OCI-LY7 (cell line): ENCODE measurements at regions not wholly inside any gene's neighbourhood (a gene's known extent, or its start where the extent isn't known, plus 50 kb on each side); places are given as distances from the start of the nearest gene placed in this dataset.

Experiments used
- EZH2phosphoT487 ChIP-seq: fragments of 200-600 bp; sonication (generic); IDR thresholded peaks from 2 replicates; pipeline ENCODE4 v1.6.1; 2018; ENCODE audit warnings: low read depth, borderline replicate concordance, mild to moderate bottlenecking, mixed run types, antibody characterized with exemption, low read length, moderate library complexity, mixed read lengths
- TF ChIP-seq, protein P1 (sequence below): fragments of 200-600 bp; sonication (generic); conservative IDR thresholded peaks from 2 replicates; pipeline ENCODE4 v1.5.1; 2014; ENCODE audit warnings: mild to moderate bottlenecking, antibody characterized with exemption, low read length, moderate library complexity, mixed read lengths

DNA sequence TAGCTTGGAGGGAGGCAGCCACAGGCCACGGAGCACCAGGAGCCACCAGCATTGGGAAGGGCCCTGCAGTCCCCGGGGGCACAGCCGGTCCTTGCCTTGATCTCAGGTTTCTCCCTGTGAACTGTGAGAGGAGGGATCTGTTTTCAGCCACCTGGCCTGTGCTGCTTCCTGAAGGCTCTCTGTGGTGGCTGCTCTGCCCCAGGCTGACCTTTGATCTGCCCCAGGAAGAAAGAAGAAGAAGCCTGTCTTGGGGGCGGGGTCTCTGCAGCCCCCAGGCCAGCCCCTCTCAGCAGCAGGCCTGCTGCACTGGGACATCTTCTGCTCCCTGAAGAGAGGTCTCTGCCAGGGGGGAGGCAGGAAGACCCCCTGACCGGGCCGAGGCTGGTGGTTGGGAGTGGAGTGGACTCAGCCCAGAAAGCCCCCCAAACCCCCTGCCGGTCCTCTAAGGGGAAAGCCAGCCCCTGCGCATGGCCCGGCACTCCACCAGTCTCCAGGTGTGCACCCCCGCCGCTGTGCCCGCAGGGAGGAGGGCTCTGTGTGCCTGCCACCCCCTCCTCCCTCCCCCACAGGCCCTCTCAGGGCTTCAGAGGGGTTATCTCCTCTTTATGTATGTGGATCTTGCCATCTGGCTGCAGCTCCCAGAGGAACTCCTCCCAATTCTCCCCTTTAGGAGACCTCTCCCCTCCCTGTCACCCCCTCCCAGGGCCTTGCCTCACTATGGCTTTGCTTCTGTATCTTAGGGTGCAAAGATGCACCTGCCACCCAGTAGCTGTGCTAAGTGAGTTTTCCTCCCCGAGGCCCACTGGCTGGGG, 675.3 kb downstream of the BRD1 start:
- TF ChIP-seq, protein P1, sequence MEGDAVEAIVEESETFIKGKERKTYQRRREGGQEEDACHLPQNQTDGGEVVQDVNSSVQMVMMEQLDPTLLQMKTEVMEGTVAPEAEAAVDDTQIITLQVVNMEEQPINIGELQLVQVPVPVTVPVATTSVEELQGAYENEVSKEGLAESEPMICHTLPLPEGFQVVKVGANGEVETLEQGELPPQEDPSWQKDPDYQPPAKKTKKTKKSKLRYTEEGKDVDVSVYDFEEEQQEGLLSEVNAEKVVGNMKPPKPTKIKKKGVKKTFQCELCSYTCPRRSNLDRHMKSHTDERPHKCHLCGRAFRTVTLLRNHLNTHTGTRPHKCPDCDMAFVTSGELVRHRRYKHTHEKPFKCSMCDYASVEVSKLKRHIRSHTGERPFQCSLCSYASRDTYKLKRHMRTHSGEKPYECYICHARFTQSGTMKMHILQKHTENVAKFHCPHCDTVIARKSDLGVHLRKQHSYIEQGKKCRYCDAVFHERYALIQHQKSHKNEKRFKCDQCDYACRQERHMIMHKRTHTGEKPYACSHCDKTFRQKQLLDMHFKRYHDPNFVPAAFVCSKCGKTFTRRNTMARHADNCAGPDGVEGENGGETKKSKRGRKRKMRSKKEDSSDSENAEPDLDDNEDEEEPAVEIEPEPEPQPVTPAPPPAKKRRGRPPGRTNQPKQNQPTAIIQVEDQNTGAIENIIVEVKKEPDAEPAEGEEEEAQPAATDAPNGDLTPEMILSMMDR = no peak
- TF ChIP-seq EZH2phosphoT487 = no peak
